Stomach (tissue), 4 donors: ENCODE measurements at regions not wholly inside any gene's neighbourhood (a gene's known extent, or its start where the extent isn't known, plus 50 kb on each side); places are given as distances from the start of the nearest gene placed in this dataset.

Source experiments
- EP300 ChIP-seq: sonication (generic); formaldehyde crosslinking; IDR thresholded peaks from one replicate; pipeline ENCODE4 v1.6.1; 2017; ENCODE audit warnings: antibody characterized with exemption
- POLR2A ChIP-seq, 4 donors: fragments of 450-650 bp; IDR thresholded peaks; one replicate each; pipeline ENCODE4 v1.6.1; 2016; ENCODE audit warnings: antibody characterized with exemption in 4 of 4, control low read depth in 2 of 4, mild to moderate bottlenecking in 1 of 4, moderate library complexity in 1 of 4
- POLR2AphosphoS5 ChIP-seq, 3 donors: sonication (generic); formaldehyde crosslinking; IDR thresholded peaks; one replicate each; pipeline ENCODE4 v1.6.1; 2016; ENCODE audit warnings: antibody characterized with exemption in 3 of 3
- TF ChIP-seq, protein P1 (sequence below), 7 experiments: fragments of 450-650 bp in 4 of 7; fragments of 200-600 bp in 3 of 7; sonication (generic) in 3 of 7; IDR thresholded peaks; one replicate each; pipeline ENCODE4 v1.5.1; 2016 to 2019; ENCODE audit warnings: antibody characterized with exemption in 7 of 7, control low read depth in 2 of 7, mild to moderate bottlenecking in 1 of 7

DNA sequence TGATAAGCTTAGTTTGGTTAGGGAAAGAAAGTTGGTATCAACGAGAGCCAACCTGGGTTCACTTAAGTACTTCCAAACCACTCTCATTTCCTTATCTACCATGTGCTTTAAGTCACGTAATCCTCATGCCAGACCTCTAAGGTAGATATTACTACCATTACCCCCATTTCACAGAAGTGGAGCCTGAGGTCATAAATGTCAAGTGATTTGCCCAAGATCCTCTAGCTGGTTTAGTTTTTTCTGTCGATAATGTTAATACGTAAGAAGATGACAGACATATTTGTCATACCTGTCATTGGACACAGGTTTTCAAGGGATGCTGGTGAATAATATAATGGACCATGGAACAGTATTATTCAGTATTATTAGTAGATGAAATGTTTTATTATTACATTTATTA lies 197.4 kb upstream of the MKLN1 start:
- TF ChIP-seq POLR2A (IDR thresholded peaks at IDR 0.05) = no peak
- TF ChIP-seq, protein P1, sequence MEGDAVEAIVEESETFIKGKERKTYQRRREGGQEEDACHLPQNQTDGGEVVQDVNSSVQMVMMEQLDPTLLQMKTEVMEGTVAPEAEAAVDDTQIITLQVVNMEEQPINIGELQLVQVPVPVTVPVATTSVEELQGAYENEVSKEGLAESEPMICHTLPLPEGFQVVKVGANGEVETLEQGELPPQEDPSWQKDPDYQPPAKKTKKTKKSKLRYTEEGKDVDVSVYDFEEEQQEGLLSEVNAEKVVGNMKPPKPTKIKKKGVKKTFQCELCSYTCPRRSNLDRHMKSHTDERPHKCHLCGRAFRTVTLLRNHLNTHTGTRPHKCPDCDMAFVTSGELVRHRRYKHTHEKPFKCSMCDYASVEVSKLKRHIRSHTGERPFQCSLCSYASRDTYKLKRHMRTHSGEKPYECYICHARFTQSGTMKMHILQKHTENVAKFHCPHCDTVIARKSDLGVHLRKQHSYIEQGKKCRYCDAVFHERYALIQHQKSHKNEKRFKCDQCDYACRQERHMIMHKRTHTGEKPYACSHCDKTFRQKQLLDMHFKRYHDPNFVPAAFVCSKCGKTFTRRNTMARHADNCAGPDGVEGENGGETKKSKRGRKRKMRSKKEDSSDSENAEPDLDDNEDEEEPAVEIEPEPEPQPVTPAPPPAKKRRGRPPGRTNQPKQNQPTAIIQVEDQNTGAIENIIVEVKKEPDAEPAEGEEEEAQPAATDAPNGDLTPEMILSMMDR (IDR thresholded peaks at IDR 0.05) = no peak
- TF ChIP-seq EP300 = no peak
- TF ChIP-seq POLR2AphosphoS5 (IDR thresholded peaks at IDR 0.05) = no peak
